Neuron (in vitro differentiated cells): ENCODE measurements at regions not wholly inside any gene's neighbourhood (a gene's known extent, or its start where the extent isn't known, plus 50 kb on each side); places are given as distances from the start of the nearest gene placed in this dataset.

Experiments
- H2AFZ ChIP-seq: one replicate; pipeline ENCODE4 v1.6.1; 2013; ENCODE audit warnings: low read depth, mild to moderate bottlenecking, inconsistent platforms, low read length, moderate library complexity
- H3K27me3 ChIP-seq: one replicate; pipeline ENCODE4 v1.6.1; 2013; ENCODE audit warnings: low read length; ENCODE audit not compliant: insufficient read depth
- H3K36me3 ChIP-seq: one replicate; pipeline ENCODE4 v1.6.1; 2013; ENCODE audit warnings: low read length; ENCODE audit not compliant: insufficient read depth
- H3K4me1 ChIP-seq: one replicate; pipeline ENCODE4 v1.6.1; 2013; ENCODE audit warnings: low read length; ENCODE audit not compliant: insufficient read depth
- H3K4me3 ChIP-seq: 2 replicates; pipeline ENCODE4 v1.5.1; 2013; ENCODE audit warnings: mild to moderate bottlenecking, low read length, moderate library complexity
- H3K9me3 ChIP-seq: one replicate; pipeline ENCODE4 v1.6.1; 2013; ENCODE audit warnings: low read length

DNA sequence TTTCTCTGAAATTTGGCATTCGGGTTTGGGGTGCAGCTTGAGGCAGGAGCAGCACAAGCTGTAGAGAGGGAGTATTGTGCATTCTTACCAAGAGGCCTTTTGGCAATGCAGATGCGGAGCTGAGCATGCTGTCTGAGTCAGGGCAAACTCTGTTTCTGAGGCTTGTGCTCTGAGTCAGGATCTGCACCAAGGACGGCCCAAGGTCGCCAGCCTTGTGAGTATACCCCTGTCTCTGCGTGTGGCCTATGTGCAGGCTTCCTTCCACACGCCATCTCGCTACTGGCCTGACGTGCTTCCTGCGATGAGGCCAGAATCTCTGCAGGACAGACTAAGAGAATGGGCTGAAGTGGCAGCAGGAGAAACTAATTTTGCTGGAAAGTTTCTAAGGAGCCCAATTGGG is 83.8 kb upstream of the ROPN1 start:
- no peaks in the 10 kb centered on the region for H3K4me1 ChIP-seq
- no peaks in the 10 kb centered on the region for H3K9me3 ChIP-seq
- peaks cover 3% of the 10 kb centered on the region for H3K36me3 ChIP-seq
- no peak overlapping the region for H2AFZ ChIP-seq
- H3K27me3 ChIP-seq: no peaks in the 10 kb centered on the region
- H3K4me3 ChIP-seq: no peak overlapping the region

DNA sequence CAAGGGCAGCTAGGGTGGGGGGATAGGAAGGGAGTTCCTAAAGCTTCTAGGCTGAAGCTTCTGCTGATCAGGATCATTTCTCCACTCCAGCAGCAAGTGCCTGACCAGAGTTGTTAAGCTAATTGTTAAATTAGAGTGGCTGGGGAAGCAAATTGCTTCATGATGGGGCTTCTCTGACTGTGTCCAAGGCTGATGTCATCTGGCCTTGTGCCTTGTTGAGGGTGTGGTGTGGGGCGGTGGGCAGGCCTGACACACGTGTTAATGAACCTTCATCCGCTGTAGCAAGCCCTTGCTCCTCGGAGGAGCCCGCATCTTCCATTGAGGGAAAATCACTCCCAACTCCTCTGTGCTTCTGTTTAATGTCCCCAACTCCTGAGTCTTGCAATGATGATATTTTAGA is 84.3 kb upstream of the ROPN1 start:
- Histone ChIP-seq H3K4me1 (no peaks in the 10 kb centered on the region), H2AFZ (no peak overlapping the region), H3K36me3 (peaks cover 3% of the 10 kb centered on the region), H3K27me3 (no peaks in the 10 kb centered on the region), H3K9me3 (no peaks in the 10 kb centered on the region), H3K4me3 (no peak overlapping the region)

DNA sequence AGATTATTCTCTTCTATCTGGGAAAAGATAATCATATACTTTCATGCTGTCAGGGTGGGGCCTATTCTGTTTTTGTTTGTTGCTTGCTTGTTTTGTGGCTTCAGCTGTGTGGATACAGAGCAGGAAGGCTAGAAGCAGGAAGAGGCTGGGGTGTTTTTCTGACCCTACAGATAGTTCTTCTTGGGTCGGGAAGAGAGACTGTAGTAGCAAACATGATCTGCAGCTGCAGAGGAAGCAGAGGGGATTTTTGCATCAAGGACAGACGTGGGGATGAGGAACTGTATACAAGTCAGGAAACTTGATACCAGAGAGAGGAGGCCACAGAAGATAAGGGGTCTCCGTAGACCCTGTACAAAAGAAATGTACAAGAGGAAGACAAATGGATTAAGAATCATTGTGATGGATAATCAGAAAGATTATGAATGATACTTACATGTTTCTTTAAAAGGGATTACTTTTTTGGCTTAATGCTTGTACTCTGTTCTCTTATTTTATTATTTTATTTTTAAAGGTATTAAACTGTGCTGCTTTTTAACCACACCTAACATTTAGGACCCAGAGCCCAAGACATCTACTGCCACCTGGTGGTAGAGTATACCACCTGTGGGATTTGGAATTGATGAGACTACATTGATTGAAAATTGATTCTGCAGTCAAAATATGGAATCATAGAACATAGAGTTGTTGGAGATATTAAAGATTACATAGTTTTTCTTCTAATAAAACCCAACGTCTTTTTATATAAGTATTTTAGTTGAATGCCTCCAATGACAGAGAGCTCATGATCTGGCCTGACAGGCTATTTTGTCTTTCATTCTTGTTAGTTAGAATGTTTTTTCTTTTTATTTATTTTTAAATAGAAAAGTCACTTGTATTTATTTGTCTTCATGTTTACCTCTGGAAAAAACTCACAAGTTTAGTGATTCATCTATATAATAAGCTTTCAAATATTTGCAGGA is 87.3 kb upstream of the ROPN1 start:
- Histone ChIP-seq H3K4me3 (no peak overlapping the region), H3K4me1 (no peaks in the 10 kb centered on the region), H3K27me3 (no peaks in the 10 kb centered on the region), H2AFZ (no peak overlapping the region), H3K36me3 (peaks cover 3% of the 10 kb centered on the region), H3K9me3 (no peaks in the 10 kb centered on the region)

DNA sequence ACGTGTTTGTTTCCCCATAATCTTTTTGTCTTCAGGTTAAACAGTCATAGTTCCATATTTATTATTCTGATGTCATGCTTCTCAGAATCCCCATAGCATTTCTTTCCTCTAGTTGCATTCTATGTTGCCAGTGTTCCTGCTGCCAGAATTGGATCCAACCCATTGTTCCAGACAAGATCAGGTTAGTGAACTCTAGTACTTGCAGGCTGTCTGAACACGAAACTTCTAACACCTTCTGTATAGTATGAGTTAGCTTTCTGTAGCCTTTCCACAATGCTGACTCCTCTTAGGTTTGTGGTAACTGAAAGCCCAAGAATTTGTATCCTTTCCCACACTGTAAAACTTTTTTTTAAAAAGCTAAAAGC is 88.0 kb upstream of the ROPN1 start:
- Histone ChIP-seq H3K4me3 (no peak overlapping the region), H3K9me3 (no peaks in the 10 kb centered on the region), H3K27me3 (no peaks in the 10 kb centered on the region), H3K4me1 (no peaks in the 10 kb centered on the region), H2AFZ (no peak overlapping the region), H3K36me3 (no peaks in the 10 kb centered on the region)

DNA sequence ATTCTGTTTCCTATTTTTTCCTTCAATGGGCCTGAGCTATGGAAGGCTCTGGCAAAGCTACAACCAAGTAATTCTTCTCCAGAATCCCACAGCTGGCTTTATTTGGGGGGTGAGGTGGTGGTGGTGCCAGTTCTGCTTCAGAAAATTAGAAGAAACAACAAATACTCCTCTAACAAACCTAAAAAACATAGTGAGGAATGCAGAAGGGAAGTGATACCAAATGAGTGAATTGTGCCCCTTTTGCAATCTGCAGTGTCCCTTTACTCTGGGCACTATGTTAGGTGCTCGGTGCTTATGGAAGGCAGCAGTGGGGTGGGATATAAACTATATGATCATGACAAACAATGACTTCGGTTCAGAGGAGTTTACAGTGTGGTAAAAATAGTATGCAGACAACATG is 90.4 kb upstream of the ROPN1 start:
- Histone ChIP-seq H3K27me3 (no peaks in the 10 kb centered on the region), H3K4me1 (no peaks in the 10 kb centered on the region), H3K36me3 (no peaks in the 10 kb centered on the region)

DNA sequence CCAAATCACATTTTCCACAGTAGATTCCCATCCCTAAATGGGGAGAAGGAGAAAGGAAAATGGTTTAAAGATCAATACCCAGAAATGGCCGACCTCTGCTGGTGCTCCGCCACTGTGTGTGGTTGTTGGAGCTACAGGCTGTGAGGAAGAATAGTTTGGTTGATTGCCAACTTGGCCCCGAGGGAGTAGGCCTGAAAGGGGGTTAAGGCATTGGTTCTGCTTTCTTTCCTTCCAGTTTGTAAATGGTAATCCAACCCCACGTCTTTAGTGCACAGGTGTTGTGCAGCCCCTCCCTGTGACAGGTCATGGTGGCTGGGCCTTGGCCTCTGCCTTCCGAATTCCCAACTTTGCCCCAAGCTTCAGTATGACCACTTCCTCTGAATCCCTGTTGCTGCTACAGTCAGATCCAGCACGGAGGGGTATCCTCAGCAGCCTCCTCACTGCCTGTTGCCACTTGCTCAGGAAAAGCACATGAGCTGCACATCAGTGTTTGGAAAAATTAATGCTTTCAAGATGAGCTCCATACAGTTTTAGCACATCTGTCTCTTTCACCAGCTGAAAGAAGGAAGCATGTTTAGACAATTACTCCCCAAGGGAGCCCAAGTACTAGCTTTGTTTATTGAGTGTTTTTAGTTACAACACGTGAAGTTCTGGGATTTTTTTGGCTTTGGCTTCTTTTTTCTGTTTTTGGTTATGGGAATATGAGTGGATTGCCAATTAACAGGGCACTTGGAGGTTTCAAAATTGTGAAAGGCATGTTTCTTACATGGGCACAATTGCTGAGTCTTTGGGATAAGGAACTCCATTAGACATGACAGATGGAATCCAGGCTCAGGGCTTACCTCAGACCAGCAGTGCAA is 92.3 kb upstream of the ROPN1 start:
- Histone ChIP-seq H2AFZ (no peak overlapping the region), H3K9me3 (no peaks in the 10 kb centered on the region), H3K27me3 (no peaks in the 10 kb centered on the region), H3K4me3 (no peak overlapping the region), H3K36me3 (no peaks in the 10 kb centered on the region), H3K4me1 (no peaks in the 10 kb centered on the region)

More for the DNA sequence above, 90.4 kb upstream of the ROPN1 start:
- H2AFZ ChIP-seq: no peak overlapping the region
- no peaks in the 10 kb centered on the region for H3K9me3 ChIP-seq
- H3K4me3 ChIP-seq: no peak overlapping the region

DNA sequence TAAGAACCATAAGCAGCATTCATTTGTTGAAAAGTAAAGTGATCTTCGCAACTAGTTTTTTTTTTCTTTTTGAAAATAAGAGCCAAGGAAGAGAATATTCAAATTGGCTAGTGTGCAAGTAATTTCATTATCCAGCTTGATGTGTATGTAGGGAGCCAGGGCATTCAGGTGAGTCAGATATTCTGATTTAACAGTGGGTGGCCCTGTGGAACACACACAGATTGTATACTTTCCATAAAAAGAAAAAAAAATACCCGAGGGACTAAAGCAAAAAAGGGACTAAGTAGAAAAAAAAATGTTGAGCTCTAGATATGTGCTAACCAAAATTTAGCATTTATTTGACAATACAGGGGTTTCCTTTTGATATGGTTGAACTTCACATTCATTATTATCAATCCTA is 96.9 kb upstream of the ROPN1 start:
- Histone ChIP-seq H3K4me1 (peaks cover 5% of the 10 kb centered on the region), H3K36me3 (no peaks in the 10 kb centered on the region), H3K9me3 (no peaks in the 10 kb centered on the region), H3K27me3 (no peaks in the 10 kb centered on the region), H2AFZ (no peak overlapping the region), H3K4me3 (no peak overlapping the region)

DNA sequence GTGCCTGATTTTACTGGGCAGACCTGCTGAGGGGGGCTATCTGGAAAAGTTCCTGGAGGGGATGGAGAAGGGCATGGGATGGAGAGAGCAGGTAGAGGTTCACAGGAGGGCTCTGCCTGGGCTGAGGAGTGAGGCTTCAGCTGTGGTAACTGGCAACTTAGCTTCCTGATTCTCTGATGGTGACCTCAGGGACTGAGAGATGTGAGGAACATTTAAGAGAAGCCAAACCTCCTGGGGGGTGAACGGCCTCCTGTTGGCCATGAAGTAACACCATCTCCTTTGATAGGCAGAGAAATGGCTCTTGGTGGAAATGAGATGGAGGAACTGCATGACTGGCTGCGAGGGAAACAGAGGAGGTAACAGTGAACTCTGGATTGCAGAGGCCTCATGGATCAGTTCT is 97.3 kb upstream of the ROPN1 start:
- Histone ChIP-seq H2AFZ (no peak overlapping the region), H3K4me3 (no peak overlapping the region), H3K4me1 (peaks cover 5% of the 10 kb centered on the region), H3K27me3 (no peaks in the 10 kb centered on the region), H3K36me3 (peaks cover 2% of the 10 kb centered on the region), H3K9me3 (no peaks in the 10 kb centered on the region)

DNA sequence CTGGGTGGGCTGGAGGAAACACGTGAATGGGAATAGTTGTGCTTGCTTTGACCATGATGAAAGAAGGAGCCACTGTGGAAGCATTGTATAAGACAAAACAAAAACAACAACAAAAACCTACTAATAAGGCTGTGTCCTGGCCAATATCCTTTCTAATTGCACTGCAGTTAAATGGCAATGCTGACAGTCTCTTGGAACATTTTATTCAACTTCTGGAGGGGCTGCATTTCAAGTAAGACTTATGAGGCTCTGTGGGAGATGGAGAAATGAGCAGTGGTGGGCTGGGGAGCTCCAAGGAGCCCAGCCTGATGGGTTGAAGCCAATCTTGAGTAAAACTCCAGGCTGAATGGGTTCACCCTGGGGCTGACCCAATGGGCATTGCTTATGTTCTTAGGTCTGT is 99.8 kb upstream of the ROPN1 start:
- no peak overlapping the region for H3K4me3 ChIP-seq
- H3K4me1 ChIP-seq: peaks cover 5% of the 10 kb centered on the region
- no peak overlapping the region for H2AFZ ChIP-seq
- no peaks in the 10 kb centered on the region for H3K9me3 ChIP-seq
- H3K27me3 ChIP-seq: no peaks in the 10 kb centered on the region
- peaks cover 2% of the 10 kb centered on the region for H3K36me3 ChIP-seq

DNA sequence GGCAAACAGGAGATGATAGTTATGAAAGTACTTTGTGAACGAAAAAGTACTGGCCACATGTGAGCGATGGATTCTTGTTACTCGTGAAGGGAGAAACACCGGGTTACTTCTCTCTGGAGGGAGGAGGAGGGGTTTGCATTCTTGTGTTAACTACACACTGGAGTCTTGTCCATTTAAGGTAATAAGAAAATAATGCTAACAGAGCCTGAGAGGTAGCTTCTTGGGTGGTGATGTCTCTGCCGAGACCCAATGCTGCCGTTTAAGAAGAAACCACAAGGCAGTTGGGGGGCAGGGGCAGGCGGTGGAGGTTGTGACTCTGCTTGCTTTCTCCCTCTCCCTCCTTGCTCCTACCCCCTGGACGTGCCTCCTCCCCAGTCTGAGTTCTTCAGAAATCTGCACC is 100.9 kb upstream of the ROPN1 start:
- Histone ChIP-seq H3K9me3 (no peaks in the 10 kb centered on the region), H3K4me1 (peaks cover 10% of the 10 kb centered on the region), H3K4me3 (no peak overlapping the region), H3K36me3 (peaks cover 2% of the 10 kb centered on the region), H3K27me3 (no peaks in the 10 kb centered on the region), H2AFZ (no peak overlapping the region)

DNA sequence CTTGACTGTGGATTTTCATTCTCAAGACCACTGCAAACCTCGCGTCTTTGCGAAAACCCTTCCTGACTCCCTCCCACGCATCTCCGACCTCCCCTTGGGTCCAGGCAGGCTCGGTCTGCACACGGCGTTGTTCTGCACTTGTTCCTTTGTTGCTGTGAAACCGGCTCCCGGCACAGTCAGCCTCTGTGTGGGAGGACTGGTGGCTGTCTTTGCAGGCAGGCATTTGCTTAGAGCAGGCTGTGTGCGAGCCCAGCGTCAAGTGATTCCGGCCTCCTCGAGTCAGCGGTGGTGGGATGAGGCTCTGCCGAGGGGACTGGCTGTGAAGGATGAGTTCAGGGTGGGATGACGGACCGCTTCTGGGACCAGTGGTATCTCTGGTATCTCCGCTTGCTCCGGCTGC is 102.6 kb upstream of the ROPN1 start:
- H2AFZ ChIP-seq: no peak overlapping the region
- peaks cover 18% of the 10 kb centered on the region for H3K4me1 ChIP-seq
- H3K36me3 ChIP-seq: peaks cover 2% of the 10 kb centered on the region
- H3K4me3 ChIP-seq: no peak overlapping the region
- H3K9me3 ChIP-seq: no peaks in the 10 kb centered on the region
- H3K27me3 ChIP-seq: no peaks in the 10 kb centered on the region

DNA sequence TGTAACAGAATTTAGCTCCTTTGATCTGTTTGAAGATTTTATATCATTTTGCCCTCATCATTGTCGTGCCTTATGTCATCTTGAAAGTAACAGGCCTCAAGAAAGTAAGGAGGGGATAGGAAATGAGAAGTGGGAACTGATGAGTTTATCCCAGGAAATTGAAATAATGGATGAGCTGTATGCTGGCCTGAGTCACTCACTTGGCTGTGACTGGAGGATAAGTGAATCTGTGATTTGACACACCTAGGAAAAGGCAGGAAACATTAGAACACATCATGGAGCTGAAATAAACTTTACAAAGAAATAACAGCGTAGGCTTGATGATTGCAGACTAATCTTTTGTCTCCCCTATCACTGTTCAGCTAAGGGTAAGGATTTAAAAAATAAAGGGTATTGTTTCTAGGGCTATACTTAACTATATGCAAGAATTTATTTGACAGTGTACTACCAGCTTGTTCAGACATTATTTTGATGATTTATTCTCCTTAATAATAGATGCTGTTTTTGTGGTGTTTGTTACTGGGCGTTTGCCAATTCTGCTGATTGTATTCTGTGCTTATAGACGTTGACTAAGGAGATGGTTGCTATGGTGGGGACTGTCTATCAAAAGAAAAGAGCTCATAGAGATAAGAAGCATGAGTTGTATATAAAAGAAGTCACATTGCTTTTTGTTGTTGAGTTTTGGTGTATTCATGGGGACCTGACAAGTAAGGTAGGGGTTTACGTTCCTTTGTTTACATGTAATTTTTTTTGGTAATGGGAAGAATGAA is 105.6 kb upstream of the ROPN1 start:
- no peak overlapping the region for H2AFZ ChIP-seq
- H3K27me3 ChIP-seq: no peaks in the 10 kb centered on the region
- H3K4me3 ChIP-seq: no peak overlapping the region
- peaks cover 2% of the 10 kb centered on the region for H3K36me3 ChIP-seq
- H3K4me1 ChIP-seq: peaks cover 12% of the 10 kb centered on the region
- H3K9me3 ChIP-seq: peaks cover 3% of the 10 kb centered on the region

DNA sequence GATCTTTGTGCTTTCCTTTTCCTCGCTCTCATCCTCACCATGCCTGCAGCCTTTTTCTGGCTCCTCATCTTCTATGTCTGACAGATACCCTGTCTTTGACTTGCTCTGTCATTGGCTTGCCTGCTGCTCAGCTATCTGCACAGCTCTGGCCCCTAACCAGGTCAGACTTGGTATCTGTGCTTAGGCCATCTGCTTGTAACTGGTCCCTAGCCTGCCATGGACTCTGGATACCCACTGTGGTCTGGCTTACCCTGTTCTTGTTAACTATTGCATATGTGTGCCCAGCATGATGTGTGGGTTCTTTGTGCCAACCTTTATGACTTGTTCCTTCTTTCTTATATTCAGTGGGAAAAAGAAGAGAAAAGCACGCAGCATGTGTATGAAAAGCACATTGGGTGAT is 109.7 kb upstream of the ROPN1 start:
- no peaks in the 10 kb centered on the region for H3K36me3 ChIP-seq
- no peak overlapping the region for H3K4me3 ChIP-seq
- no peaks in the 10 kb centered on the region for H3K27me3 ChIP-seq
- H3K9me3 ChIP-seq: peaks cover 3% of the 10 kb centered on the region
- H2AFZ ChIP-seq: no peak overlapping the region
- peaks cover 12% of the 10 kb centered on the region for H3K4me1 ChIP-seq
